ENCODE measurements at regions not wholly inside any gene's neighbourhood (a gene's known extent, or its start where the extent isn't known, plus 50 kb on each side); places are given as distances from the start of the nearest gene placed in this dataset.
A peak's percentile ranks its signal among the peaks of the same experiment; 100 is the strongest.

DNA sequence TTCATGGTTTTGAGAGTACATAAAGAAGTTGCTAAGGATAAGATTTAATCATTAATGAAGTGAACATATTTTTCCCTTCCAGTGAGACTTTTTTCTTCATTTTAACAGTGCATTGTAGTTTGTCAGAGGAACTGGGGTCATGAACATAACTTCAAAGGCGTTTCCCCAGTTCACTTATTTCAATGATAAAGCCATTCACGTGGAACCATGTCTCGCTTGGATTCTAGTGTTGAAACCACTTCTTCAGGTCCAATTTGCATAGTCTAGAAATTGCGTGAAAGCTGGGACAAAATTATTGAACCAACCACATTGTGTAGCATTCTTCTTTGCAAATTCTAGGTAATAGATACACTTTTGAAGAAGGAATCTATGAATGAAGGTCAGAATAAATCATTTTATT lies 197.0 kb downstream of the CLIC5 start:
- TF ChIP-seq POLR2AphosphoS5 (IDR thresholded peaks at IDR 0.05) (no peak), POLR2A (IDR thresholded peaks at IDR 0.05) (no peak)
- TF ChIP-seq, protein P1, sequence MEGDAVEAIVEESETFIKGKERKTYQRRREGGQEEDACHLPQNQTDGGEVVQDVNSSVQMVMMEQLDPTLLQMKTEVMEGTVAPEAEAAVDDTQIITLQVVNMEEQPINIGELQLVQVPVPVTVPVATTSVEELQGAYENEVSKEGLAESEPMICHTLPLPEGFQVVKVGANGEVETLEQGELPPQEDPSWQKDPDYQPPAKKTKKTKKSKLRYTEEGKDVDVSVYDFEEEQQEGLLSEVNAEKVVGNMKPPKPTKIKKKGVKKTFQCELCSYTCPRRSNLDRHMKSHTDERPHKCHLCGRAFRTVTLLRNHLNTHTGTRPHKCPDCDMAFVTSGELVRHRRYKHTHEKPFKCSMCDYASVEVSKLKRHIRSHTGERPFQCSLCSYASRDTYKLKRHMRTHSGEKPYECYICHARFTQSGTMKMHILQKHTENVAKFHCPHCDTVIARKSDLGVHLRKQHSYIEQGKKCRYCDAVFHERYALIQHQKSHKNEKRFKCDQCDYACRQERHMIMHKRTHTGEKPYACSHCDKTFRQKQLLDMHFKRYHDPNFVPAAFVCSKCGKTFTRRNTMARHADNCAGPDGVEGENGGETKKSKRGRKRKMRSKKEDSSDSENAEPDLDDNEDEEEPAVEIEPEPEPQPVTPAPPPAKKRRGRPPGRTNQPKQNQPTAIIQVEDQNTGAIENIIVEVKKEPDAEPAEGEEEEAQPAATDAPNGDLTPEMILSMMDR (IDR thresholded peaks at IDR 0.05), result no peak
- no peaks in the 10 kb centered on the region for H3K9me3 ChIP-seq
- no peaks in the 10 kb centered on the region for H3K4me1 ChIP-seq (replicated peaks)
- no peaks in the 10 kb centered on the region for H3K27me3 ChIP-seq (replicated peaks; ENCODE audit: insufficient read depth)
- intact Hi-C loops (cut with DNase I), result no loop called here
- 94% methylated on average over 4 of the region's 4 CpGs for WGBS
- H3K4me3 ChIP-seq, result no peak overlapping the region
- no peak overlapping the region for H3K27ac ChIP-seq
- no peak for DNase-seq (ENCODE audit: low spot score)
- no peaks in the 10 kb centered on the region for H3K36me3 ChIP-seq

DNA sequence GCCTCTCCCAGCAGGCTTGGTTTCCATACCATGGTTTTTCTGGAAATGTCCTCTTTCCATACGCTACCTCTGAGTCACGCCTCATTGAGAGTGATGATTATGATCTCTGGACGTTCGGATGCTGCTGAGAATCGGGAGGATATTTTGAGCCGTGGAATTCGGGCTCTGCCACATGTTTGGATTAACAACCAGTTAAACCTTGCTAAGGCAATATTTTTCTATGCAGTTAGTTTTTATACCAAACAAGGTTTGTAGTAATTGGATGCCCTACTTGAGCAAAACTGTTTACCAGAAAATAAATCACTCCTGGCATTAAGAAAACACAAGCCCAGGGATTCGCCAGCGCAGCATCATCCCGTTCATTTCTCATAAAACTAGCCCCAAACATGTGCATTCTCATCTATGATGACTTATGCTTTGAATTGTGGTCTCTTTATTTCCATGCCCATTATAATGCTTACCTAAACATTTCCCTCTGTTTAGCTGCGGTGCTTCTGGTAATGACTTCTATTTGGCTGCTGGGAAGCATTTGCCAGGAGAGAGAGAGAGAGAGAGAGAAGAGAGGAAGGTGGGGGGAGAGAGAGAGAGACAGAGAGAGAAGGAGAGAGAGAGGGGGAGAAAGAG lies 198.9 kb downstream of the CLIC5 start:
- WGBS, result 15% methylated on average over 11 of the region's 11 CpGs
- Histone ChIP-seq H3K4me3 (no peak overlapping the region), H3K4me1 (replicated peaks) (no peaks in the 10 kb centered on the region), H3K27ac (peak overlapping the region; percentile 7 to 25), H3K36me3 (no peaks in the 10 kb centered on the region), H3K27me3 (replicated peaks; ENCODE audit: insufficient read depth) (no peaks in the 10 kb centered on the region), H3K9me3 (no peaks in the 10 kb centered on the region)
- TF ChIP-seq POLR2A (IDR thresholded peaks at IDR 0.05) (no peak), POLR2AphosphoS5 (IDR thresholded peaks at IDR 0.05) (peak; percentile 50)
- no peak for DNase-seq (ENCODE audit: low spot score)
- intact Hi-C loops (cut with DNase I), result no loop called here

DNA sequence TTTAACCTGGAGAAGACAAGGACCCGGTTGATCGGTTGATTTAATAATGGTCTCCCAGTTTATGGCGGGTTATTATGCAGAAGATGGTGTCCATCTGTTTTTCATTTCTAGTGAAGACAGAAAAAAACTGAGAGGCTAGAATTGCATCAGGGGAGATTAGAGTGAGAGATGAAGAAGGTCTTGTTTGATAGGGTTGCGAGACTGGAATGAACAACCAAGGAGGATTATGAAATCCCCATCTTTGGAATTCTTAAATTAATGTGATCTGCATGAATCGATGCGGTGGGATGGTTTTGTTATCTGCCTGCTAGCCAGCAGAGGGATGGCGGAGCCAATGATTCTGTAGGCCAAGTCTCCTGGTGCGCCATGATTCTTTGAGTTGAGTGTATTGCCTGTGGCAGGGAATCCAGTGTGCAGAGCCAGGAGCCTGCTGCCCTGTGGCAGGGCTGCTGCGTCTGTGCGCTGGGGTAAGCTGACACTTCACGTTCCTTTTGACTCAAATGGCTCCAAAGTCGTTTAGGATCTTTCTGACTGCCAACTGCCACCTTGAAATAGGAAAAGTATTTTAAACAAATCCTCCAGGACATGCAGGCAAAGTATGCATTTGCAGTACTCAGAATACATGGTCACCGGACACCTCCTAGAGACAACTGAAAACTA lies 200.1 kb downstream of the CLIC5 start:
- H3K27me3 ChIP-seq (replicated peaks; ENCODE audit: insufficient read depth), result no peaks in the 10 kb centered on the region
- WGBS, result 85% methylated on average over 13 of the region's 13 CpGs
- no peaks in the 10 kb centered on the region for H3K9me3 ChIP-seq
- TF ChIP-seq POLR2AphosphoS5 (IDR thresholded peaks at IDR 0.05), result no peak
- no peaks in the 10 kb centered on the region for H3K36me3 ChIP-seq
- H3K4me1 ChIP-seq (replicated peaks), result no peaks in the 10 kb centered on the region
- no peak overlapping the region for H3K27ac ChIP-seq
- H3K4me3 ChIP-seq, result no peak overlapping the region
- DNase-seq (ENCODE audit: low spot score), result no peak
- intact Hi-C loops (cut with DNase I), result no loop called here

DNA sequence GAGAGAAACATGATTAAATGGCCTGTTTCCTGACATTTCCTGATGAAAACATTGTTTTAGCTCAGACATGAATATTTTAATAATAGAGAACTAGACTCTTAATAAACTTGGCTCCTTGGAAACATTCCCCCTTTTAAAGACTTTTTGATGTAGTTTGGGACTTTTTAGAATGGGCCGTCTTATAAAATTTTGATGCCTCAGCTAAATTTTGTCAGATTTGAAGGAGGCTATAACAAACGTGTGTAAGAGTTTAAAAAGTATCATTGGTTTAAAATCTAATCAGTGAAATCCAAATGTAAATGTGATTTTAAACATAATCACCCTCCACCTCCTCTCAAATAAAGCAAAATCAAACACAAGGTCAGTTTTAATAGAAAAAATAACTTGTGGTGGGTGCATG lies 200.9 kb downstream of the CLIC5 start:
- no peaks in the 10 kb centered on the region for H3K9me3 ChIP-seq
- intact Hi-C loops (cut with DNase I), result no loop called here
- H3K4me1 ChIP-seq (replicated peaks), result no peaks in the 10 kb centered on the region
- no peak overlapping the region for H3K27ac ChIP-seq
- no peak overlapping the region for H3K4me3 ChIP-seq
- H3K27me3 ChIP-seq (replicated peaks; ENCODE audit: insufficient read depth), result no peaks in the 10 kb centered on the region
- no peaks in the 10 kb centered on the region for H3K36me3 ChIP-seq
- WGBS, result 75% methylated on average over 2 of the region's 2 CpGs
- no peak for DNase-seq (ENCODE audit: low spot score)
- no peak for TF ChIP-seq POLR2A (IDR thresholded peaks at IDR 0.05)
- TF ChIP-seq, protein P1 (IDR thresholded peaks at IDR 0.05), result no peak
- no peak for TF ChIP-seq POLR2AphosphoS5 (IDR thresholded peaks at IDR 0.05)

DNA sequence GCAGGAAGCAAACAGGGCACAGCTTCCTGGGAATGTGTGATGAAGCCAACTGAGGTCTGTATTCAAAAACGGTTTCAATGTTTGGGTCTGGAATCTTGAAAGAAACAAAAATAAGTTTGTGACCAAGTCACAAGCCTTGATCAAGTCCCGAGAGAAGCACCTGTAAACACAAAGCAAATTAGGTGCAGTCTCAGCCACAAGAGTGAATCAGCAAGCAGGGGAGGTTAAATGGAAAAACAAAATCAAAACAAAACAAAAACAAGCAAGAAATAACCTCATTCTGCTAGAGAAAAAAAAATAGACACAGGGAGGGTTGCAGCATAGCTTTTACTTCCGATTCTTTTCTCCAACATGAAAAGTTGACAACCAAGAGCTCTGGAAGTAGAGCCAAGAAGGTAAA lies 201.7 kb downstream of the CLIC5 start:
- no peak overlapping the region for H3K4me3 ChIP-seq
- no peaks in the 10 kb centered on the region for H3K9me3 ChIP-seq
- H3K36me3 ChIP-seq, result no peaks in the 10 kb centered on the region
- no peak overlapping the region for H3K27ac ChIP-seq
- no peaks in the 10 kb centered on the region for H3K4me1 ChIP-seq (replicated peaks)
- no peak for TF ChIP-seq POLR2AphosphoS5 (IDR thresholded peaks at IDR 0.05)
- TF ChIP-seq POLR2A (IDR thresholded peaks at IDR 0.05), result no peak
- TF ChIP-seq, protein P1 (IDR thresholded peaks at IDR 0.05), result no peak
- no peaks in the 10 kb centered on the region for H3K27me3 ChIP-seq (replicated peaks; ENCODE audit: insufficient read depth)
- DNase-seq (ENCODE audit: low spot score), result no peak
- 84% methylated on average over 3 of the region's 3 CpGs for WGBS
- intact Hi-C loops (cut with DNase I), result no loop called here

DNA sequence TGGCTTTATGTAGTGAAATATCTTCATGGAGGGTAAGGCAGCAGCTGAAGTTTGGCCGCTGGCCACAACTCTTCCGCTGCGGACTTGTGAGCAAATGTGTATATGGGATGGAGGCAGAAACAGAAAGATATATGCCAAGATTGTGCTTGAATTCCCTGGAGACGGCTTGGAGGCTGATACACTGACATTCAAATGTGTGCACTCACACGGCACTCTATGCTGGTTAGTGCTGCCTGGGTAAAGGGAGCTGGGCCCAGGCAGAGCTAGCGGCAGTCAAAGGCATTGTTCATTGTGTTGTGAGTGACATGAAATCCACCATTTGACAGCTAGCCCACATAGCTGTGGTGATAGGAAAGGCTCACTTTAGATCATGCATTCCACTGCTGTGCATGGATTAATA lies 202.7 kb downstream of the CLIC5 start:
- TF ChIP-seq POLR2A (IDR thresholded peaks at IDR 0.05) (no peak), POLR2AphosphoS5 (IDR thresholded peaks at IDR 0.05) (no peak)
- TF ChIP-seq, protein P1 (IDR thresholded peaks at IDR 0.05), result no peak
- Histone ChIP-seq H3K36me3 (no peaks in the 10 kb centered on the region), H3K4me1 (replicated peaks) (no peaks in the 10 kb centered on the region), H3K9me3 (no peaks in the 10 kb centered on the region), H3K4me3 (no peak overlapping the region), H3K27me3 (replicated peaks; ENCODE audit: insufficient read depth) (no peaks in the 10 kb centered on the region), H3K27ac (no peak overlapping the region)
- DNase-seq (ENCODE audit: low spot score), result no peak
- intact Hi-C loops (cut with DNase I), result no loop called here
- 76% methylated on average over 6 of the region's 6 CpGs for WGBS

Data from prostate gland (tissue), 2 donors.